GM23248 (cell line): ENCODE measurements at regions not wholly inside any gene's neighbourhood (a gene's known extent, or its start where the extent isn't known, plus 50 kb on each side); places are given as distances from the start of the nearest gene placed in this dataset.

Source experiments
- DNase-seq: peaks from one replicate; pipeline ENCODE4 v3.0.0-alpha.2; 2015
- H2AFZ ChIP-seq: fragments of 200-600 bp; sonication (generic); 2 replicates; pipeline ENCODE4 v1.6.1; 2016; ENCODE audit warnings: antibody characterized with exemption
- H3F3A ChIP-seq: fragments of 200-600 bp; sonication (generic); 2 replicates; pipeline ENCODE4 v1.6.1; 2016; ENCODE audit warnings: mild to moderate bottlenecking, antibody characterized with exemption, mixed run types; ENCODE audit not compliant: insufficient read depth
- H3K27ac ChIP-seq: fragments of 200-600 bp; sonication (generic); 2 replicates; pipeline ENCODE4 v1.5.1; 2016; ENCODE audit warnings: mild to moderate bottlenecking
- H3K27me3 ChIP-seq: fragments of 200-600 bp; sonication (generic); replicated peaks from 2 replicates; pipeline ENCODE4 v1.6.1; 2016; ENCODE audit warnings: mild to moderate bottlenecking; ENCODE audit not compliant: insufficient read depth
- H3K36me3 ChIP-seq: fragments of 200-600 bp; sonication (generic); 2 replicates; pipeline ENCODE4 v1.6.1; 2016; ENCODE audit warnings: low read depth, mild to moderate bottlenecking
- H3K4me1 ChIP-seq: fragments of 200-600 bp; sonication (generic); 2 replicates; pipeline ENCODE4 v1.6.1; 2016; ENCODE audit warnings: mild to moderate bottlenecking; ENCODE audit not compliant: insufficient read depth
- H3K4me2 ChIP-seq: fragments of 200-600 bp; sonication (generic); one replicate; pipeline ENCODE4 v1.6.1; 2016; ENCODE audit warnings: mild to moderate bottlenecking; ENCODE audit not compliant: unreplicated experiment
- H3K4me3 ChIP-seq: fragments of 200-600 bp; sonication (generic); 2 replicates; pipeline ENCODE4 v1.5.1; 2016; ENCODE audit warnings: mild to moderate bottlenecking
- H3K79me2 ChIP-seq: fragments of 200-600 bp; sonication (generic); 2 replicates; pipeline ENCODE4 v1.6.1; 2016; ENCODE audit warnings: mild to moderate bottlenecking; ENCODE audit not compliant: insufficient read depth
- H3K9ac ChIP-seq: fragments of 200-600 bp; sonication (generic); 2 replicates; pipeline ENCODE4 v1.6.1; 2016; ENCODE audit warnings: mild to moderate bottlenecking
- H3K9me2 ChIP-seq: fragments of 200-600 bp; sonication (generic); 2 replicates; pipeline ENCODE4 v1.6.1; 2016; ENCODE audit warnings: mixed run types, mild to moderate bottlenecking, moderate library complexity; ENCODE audit not compliant: insufficient read depth
- H3K9me3 ChIP-seq: fragments of 200-600 bp; sonication (generic); one replicate; pipeline ENCODE4 v1.6.1; 2017; ENCODE audit warnings: low read depth
- H4K20me1 ChIP-seq: fragments of 200-600 bp; sonication (generic); 2 replicates; pipeline ENCODE4 v1.6.0; 2016; ENCODE audit not compliant: insufficient read depth
- EZH2 ChIP-seq: fragments of 200-600 bp; sonication (generic); IDR thresholded peaks from 2 replicates; pipeline ENCODE4 v1.6.1; 2018; ENCODE audit warnings: antibody characterized with exemption, mild to moderate bottlenecking; ENCODE audit not compliant: insufficient read depth, poor library complexity, severe bottlenecking
- EZH2phosphoT487 ChIP-seq: fragments of 200-600 bp; sonication (generic); IDR thresholded peaks from 2 replicates; pipeline ENCODE4 v1.6.1; 2018; ENCODE audit warnings: antibody characterized with exemption, moderate library complexity, mild to moderate bottlenecking, low read depth; ENCODE audit not compliant: insufficient read depth
- WGBS, 2 experiments: methylation state at CpG; one replicate each; pipeline ENCODE4 v1.1.6; 2015 to 2017; ENCODE audit warnings: low lambda C conversion rate in 2 of 2, low coverage in 1 of 2; ENCODE audit errors: missing lambda C conversion rate in 2 of 2; 5-methylcytosine and 5-hydroxymethylcytosine counted together
- in situ Hi-C: fragments of 300-500 bp; cut with MboI; formaldehyde crosslinking; loops from 2 replicates; pipeline ENCODE4 v1.15.0; 2020

GRCh38 chr2:37560863-37561614 is 110.4 kb downstream of the CDC42EP3 start:
- Histone ChIP-seq H2AFZ (no peak overlapping the region), H3K9me2 (no peaks in the 10 kb centered on the region), H3K27me3 (no peaks in the 10 kb centered on the region), H3K4me1 (peaks cover 51% of the 10 kb centered on the region), H3K9ac (no peak overlapping the region), H3F3A (peaks cover 52% of the 10 kb centered on the region), H3K27ac (peak overlapping the region; percentile 75), H4K20me1 (no peaks in the 10 kb centered on the region), H3K36me3 (no peaks in the 10 kb centered on the region), H3K4me2 (peak overlapping the region; percentile 50), H3K79me2 (no peaks in the 10 kb centered on the region), H3K9me3 (no peaks in the 10 kb centered on the region), H3K4me3 (no peak overlapping the region)
- TF ChIP-seq EZH2phosphoT487 (no peak), EZH2 (no peak)
- in situ Hi-C loops, result no loop called here
- WGBS, 2 experiments, result 96 to 97% methylated on average over 4 of the region's 4 CpGs
- DNase-seq, result no peak

DNA sequence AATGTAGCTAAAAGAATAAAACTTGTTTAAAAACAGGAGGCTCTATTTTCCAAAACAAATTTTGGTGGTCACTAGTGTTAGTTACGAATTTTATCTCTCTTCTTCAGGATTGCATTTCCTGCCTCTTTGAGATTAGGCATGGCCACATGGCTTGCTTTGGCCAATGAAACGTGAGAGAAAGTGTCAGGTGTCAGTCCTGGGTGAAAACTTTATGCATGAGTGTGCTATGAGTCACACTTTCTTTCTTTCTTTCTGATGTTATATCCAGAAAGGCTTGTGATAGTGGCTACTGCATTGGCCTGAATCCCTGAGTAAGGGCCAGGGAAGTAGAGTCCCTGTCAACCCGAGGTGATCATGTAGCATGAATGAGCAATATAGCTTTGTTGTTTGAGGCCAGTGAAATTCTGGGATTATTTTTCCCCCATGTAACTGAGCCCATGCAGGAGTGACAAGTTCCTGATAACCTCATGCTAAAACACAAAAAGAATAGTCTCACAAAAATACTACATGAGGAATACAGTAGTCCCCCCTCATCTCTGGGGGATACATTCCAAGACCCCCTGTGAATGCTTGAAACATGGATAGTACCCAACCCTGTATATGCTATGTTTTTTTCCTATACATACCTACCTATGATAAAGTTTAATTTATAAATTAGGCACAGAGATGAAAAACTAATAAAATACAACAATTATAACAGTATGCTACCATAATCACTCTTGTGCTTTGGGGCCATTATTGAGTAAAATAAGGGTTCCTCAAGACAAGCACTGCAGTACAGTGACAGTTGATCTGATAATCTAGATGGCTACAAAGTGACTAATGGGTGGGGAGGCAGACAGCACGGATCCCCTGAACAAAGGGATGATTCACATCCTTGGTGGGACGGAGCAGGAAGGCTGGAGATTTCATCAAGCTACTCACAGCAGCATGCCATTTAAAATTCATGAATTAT is 109.5 kb downstream of the CDC42EP3 start:
- H3K27me3 ChIP-seq, result no peaks in the 10 kb centered on the region
- H3K4me1 ChIP-seq, result peaks cover 60% of the 10 kb centered on the region
- peaks cover 61% of the 10 kb centered on the region for H3F3A ChIP-seq
- peak overlapping the region; percentile 19; the same call in 1 of the 2 replicates for H3K9ac ChIP-seq
- peak overlapping the region; percentile 58 for H3K4me2 ChIP-seq
- no peaks in the 10 kb centered on the region for H3K36me3 ChIP-seq
- in situ Hi-C loops, result no loop called here
- H4K20me1 ChIP-seq, result no peaks in the 10 kb centered on the region
- no peaks in the 10 kb centered on the region for H3K9me2 ChIP-seq
- H3K4me3 ChIP-seq, result no peak overlapping the region
- DNase-seq, result peak; percentile 91
- TF ChIP-seq EZH2 (no peak), EZH2phosphoT487 (no peak)
- no peaks in the 10 kb centered on the region for H3K9me3 ChIP-seq
- no peaks in the 10 kb centered on the region for H3K79me2 ChIP-seq
- no peak overlapping the region for H2AFZ ChIP-seq
- 10 to 13% methylated on average over 5 of the region's 5 CpGs for whole genome bisulfite sequencing, 2 experiments
- H3K27ac ChIP-seq, result peak overlapping the region; percentile 75

DNA sequence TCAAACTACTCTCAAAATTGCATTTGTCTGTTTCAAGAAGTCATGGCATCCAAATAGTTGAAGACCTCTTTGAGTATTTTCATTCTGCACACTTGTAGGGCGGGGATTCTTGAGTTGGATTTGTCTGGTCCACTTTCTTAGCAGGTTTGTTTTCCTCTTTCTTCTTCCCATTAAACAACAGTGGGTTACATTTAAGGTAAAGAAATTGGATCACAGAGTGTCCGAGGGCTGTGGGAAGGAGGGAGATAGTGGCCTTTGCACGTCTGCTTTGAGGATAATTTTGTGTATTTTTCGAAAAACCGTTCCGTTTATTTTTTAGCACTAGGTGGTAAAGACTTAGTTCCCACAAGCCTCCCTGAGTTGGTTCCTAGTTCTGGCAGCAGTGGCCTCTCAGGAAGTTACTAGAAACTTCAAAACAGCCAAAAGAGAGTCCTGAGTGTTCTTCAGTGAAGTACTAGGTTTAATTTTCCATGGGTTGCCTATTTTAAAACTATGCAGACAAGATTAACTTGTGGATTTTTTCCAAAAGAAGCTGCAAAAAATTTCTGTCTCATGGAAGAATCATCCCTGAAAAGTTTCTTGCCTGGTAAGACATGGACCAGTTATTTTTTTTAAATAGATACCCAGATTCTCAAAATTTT is 107.9 kb downstream of the CDC42EP3 start:
- Histone ChIP-seq H3K4me3 (no peak overlapping the region), H3K27ac (peak overlapping the region; percentile 75), H2AFZ (peak overlapping the region; percentile 55), H3K9me2 (no peaks in the 10 kb centered on the region), H3K79me2 (no peaks in the 10 kb centered on the region), H4K20me1 (no peaks in the 10 kb centered on the region), H3K9ac (peak overlapping the region; percentile 15; the same call in 1 of the 2 replicates), H3K27me3 (no peaks in the 10 kb centered on the region), H3K4me1 (peaks cover 66% of the 10 kb centered on the region), H3F3A (peaks cover 77% of the 10 kb centered on the region), H3K36me3 (no peaks in the 10 kb centered on the region), H3K9me3 (no peaks in the 10 kb centered on the region), H3K4me2 (peak overlapping the region; percentile 58)
- TF ChIP-seq EZH2, result no peak
- no peak for TF ChIP-seq EZH2phosphoT487
- DNase-seq, result peak; percentile 57
- in situ Hi-C loops, result no loop called here
- 40 to 46% methylated on average over 6 of the region's 6 CpGs for WGBS, 2 experiments

GRCh38 chr2:37564356-37564755 is 107.1 kb downstream of the CDC42EP3 start:
- Histone ChIP-seq H3K36me3 (no peaks in the 10 kb centered on the region), H3K9me2 (no peaks in the 10 kb centered on the region), H3K4me2 (no peak overlapping the region), H3K9ac (no peak overlapping the region), H3K27ac (peak overlapping the region; percentile 75), H2AFZ (peak overlapping the region; percentile 49), H3K27me3 (no peaks in the 10 kb centered on the region), H3F3A (peaks cover 81% of the 10 kb centered on the region), H3K79me2 (no peaks in the 10 kb centered on the region), H3K4me3 (no peak overlapping the region), H3K4me1 (peaks cover 69% of the 10 kb centered on the region), H4K20me1 (no peaks in the 10 kb centered on the region), H3K9me3 (no peaks in the 10 kb centered on the region)
- WGBS, 2 experiments, result 35 to 39% methylated on average over 7 of the region's 7 CpGs
- DNase-seq, result no peak
- in situ Hi-C loops, result no loop called here
- TF ChIP-seq EZH2phosphoT487, result no peak
- TF ChIP-seq EZH2, result no peak
